ENCODE measurements at regions not wholly inside any gene's neighbourhood (a gene's known extent, or its start where the extent isn't known, plus 50 kb on each side); places are given as distances from the start of the nearest gene placed in this dataset.

DNA sequence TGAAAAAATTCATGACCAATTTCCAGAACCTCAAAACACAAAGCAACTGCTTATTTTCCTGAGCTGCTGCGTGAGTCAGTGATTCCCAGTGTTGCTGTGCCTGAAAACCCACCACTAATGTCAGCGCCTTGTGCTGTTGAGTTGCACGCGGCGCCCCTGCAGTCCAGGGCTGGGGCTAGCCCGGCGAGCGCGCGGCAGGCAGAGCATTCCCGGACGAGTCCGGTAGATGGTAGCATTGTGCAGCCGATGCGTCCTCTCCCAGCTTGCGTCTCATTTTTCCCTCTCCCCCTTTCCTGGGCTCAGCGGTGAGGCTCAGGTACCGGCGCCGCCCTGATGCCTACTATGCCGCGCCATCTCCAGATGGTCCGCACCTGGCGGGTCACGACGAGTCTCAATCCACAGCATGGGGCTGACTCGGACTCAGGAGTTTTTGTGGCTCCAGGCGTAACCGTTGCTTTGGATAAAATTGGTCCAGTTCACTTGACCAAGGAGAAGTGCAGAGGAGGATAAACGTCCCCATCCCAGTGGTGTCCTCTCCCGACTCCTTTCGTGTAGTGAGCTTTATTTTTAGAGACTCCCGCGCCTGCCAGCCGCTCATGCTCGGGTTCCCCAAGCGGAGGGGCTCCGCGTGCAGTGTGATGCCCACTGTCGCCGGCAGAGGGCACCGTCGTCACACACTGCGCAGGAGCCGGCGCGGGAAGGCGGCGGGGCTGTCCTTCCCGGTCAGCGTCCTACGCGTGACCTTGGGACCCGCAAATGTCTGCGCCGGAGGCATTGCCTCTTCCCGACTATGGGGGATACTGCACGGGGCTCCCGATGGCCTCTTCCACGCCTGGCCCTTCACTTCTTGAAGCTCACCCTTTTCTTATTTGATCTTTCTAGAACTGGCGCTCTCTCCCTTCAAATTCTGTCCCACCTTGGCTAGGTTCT, 53.6 kb upstream of the IGFBP7 start:
- no peaks in the 10 kb centered on the region for H3K9me3 Mint-ChIP-seq
- H3K27ac Mint-ChIP-seq: no peak overlapping the region
- H3K27me3 Mint-ChIP-seq: peaks cover 20% of the 10 kb centered on the region
- peaks cover 6% of the 10 kb centered on the region for H3K4me1 Mint-ChIP-seq
- POLR2A ChIA-PET: no interaction called here
- H3K36me3 Mint-ChIP-seq: no peaks in the 10 kb centered on the region
- peak overlapping the region; percentile 86 for H3K4me3 Mint-ChIP-seq
- ATAC-seq (ENCODE audit: low read depth): peak; percentile 95
- peak; percentile 86 for DNase-seq

DNA sequence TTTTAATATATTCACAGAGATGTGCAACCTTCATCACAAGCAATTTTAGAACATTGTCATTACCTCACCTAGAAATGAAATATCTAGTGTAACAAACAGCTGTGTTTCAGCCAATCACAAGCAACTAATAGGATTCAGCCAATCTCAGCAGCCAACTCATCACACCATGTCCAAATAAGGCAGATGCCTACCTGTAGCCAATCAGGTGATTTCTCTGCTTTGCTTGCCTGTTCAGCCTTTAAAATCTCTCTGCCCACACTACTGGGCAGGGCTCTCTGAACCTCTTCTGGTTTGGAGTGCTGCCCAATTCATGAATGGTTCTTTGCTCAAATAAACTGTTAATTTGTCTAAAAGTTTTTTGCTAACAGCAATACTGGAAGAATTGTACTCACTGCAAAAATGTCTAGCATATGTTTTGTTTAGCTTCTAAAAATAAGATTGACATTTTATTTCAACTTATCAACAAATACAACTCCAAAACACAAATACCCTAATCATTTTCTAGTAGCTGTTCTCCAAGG, 52.4 kb upstream of the IGFBP7 start:
- no peak overlapping the region for H3K27ac Mint-ChIP-seq
- POLR2A ChIA-PET: no interaction called here
- H3K9me3 Mint-ChIP-seq: no peaks in the 10 kb centered on the region
- peaks cover 20% of the 10 kb centered on the region for H3K27me3 Mint-ChIP-seq
- ATAC-seq (ENCODE audit: low read depth) (no peak), DNase-seq (no peak)
- peaks cover 6% of the 10 kb centered on the region for H3K4me1 Mint-ChIP-seq
- no peaks in the 10 kb centered on the region for H3K36me3 Mint-ChIP-seq
- H3K4me3 Mint-ChIP-seq: no peak overlapping the region

Data from activated naive CD8-positive, alpha-beta T cell treated with anti-CD3 and anti-CD28 coated beads, Interleukin-2, amount 10 ng/mL, durations not matched to agents 7 days and 5 days (primary cell).